OCI-LY1 (cell line): ENCODE measurements at regions not wholly inside any gene's neighbourhood (a gene's known extent, or its start where the extent isn't known, plus 50 kb on each side); places are given as distances from the start of the nearest gene placed in this dataset.

Source experiments
- H2AFZ ChIP-seq: fragments of 200-600 bp; sonication (generic), shearing (Covaris generic); 2 replicates; pipeline ENCODE4 v1.6.0; 2014; ENCODE audit warnings: antibody characterized with exemption, mild to moderate bottlenecking, low read length
- H3F3A ChIP-seq: fragments of 200-600 bp; sonication (generic), shearing (Covaris generic); 2 replicates; pipeline ENCODE4 v1.6.0; 2014; ENCODE audit warnings: mild to moderate bottlenecking, antibody characterized with exemption, low read length, moderate library complexity; ENCODE audit not compliant: insufficient read depth
- H3K27ac ChIP-seq: fragments of 200-600 bp; sonication (generic); 2 replicates; pipeline ENCODE4 v1.5.1; 2014; ENCODE audit warnings: low read length, mixed run types, mild to moderate bottlenecking, low read depth; ENCODE audit not compliant: poor library complexity, severe bottlenecking
- H3K27me3 ChIP-seq: fragments of 200-600 bp; sonication (generic); 2 replicates; pipeline ENCODE4 v1.6.0; 2014; ENCODE audit warnings: antibody characterized with exemption, mild to moderate bottlenecking, low read length, moderate library complexity; ENCODE audit not compliant: insufficient read depth
- H3K36me3 ChIP-seq: fragments of 200-600 bp; sonication (generic); 2 replicates; pipeline ENCODE4 v1.6.1; 2014; ENCODE audit warnings: mild to moderate bottlenecking, antibody characterized with exemption, low read length, moderate library complexity, mixed read lengths; ENCODE audit not compliant: insufficient read depth
- H3K4me1 ChIP-seq: fragments of 200-600 bp; sonication (generic); 2 replicates; pipeline ENCODE4 v1.5.1; 2014; ENCODE audit warnings: mild to moderate bottlenecking, low read length, moderate library complexity; ENCODE audit not compliant: insufficient read depth, severe bottlenecking
- H3K4me2 ChIP-seq: fragments of 200-600 bp; sonication (generic), shearing (Covaris generic); 2 replicates; pipeline ENCODE4 v1.6.1; 2014; ENCODE audit warnings: low read length
- H3K4me3 ChIP-seq: fragments of 200-600 bp; sonication (generic); 2 replicates; pipeline ENCODE4 v1.5.1; 2014; ENCODE audit warnings: low read length, low read depth, mild to moderate bottlenecking, mixed read lengths; ENCODE audit not compliant: poor library complexity, severe bottlenecking
- H3K79me2 ChIP-seq: fragments of 200-600 bp; shearing (Covaris generic); 2 replicates; pipeline ENCODE4 v1.6.1; 2016; ENCODE audit warnings: mixed run types, low read length, mixed read lengths; ENCODE audit not compliant: insufficient read depth
- H3K9ac ChIP-seq: fragments of 200-600 bp; sonication (generic), shearing (Covaris generic); 2 replicates; pipeline ENCODE4 v1.6.1; 2014; ENCODE audit warnings: mild to moderate bottlenecking, low read length, mixed read lengths
- H3K9me2 ChIP-seq: fragments of 200-600 bp; sonication (generic), shearing (Covaris generic); 2 replicates; pipeline ENCODE4 v1.6.1; 2014; ENCODE audit warnings: low read depth, mild to moderate bottlenecking, low read length, mixed read lengths
- H3K9me3 ChIP-seq: fragments of 200-600 bp; shearing (Covaris generic); 2 replicates; pipeline ENCODE4 v1.6.1; 2014; ENCODE audit warnings: low read length, mixed read lengths
- H4K20me1 ChIP-seq: fragments of 200-600 bp; sonication (generic), shearing (Covaris generic); 2 replicates; pipeline ENCODE4 v1.6.0; 2016; ENCODE audit warnings: mild to moderate bottlenecking, low read length; ENCODE audit not compliant: insufficient read depth
- CTCF ChIP-seq: fragments of 200-600 bp; sonication (generic), shearing (Covaris generic); IDR thresholded peaks from 2 replicates; pipeline ENCODE4 v1.5.1; 2017; ENCODE audit warnings: mild to moderate bottlenecking, antibody characterized with exemption, low read length, moderate library complexity, mixed read lengths
- EZH2 ChIP-seq: fragments of 200-600 bp; sonication (generic), shearing (Covaris generic); IDR thresholded peaks from 2 replicates; pipeline ENCODE4 v1.8.0; 2017; ENCODE audit warnings: borderline replicate concordance, mixed run types, mild to moderate bottlenecking, antibody characterized with exemption, low read length, moderate library complexity, mixed read lengths

- Histone ChIP-seq H3K9ac (no peak overlapping the region), H3K4me2 (no peak overlapping the region), H3K9me2 (no peaks in the 10 kb centered on the region), H3K4me1 (no peaks in the 10 kb centered on the region), H3K27ac (no peak overlapping the region), H3K27me3 (no peaks in the 10 kb centered on the region), H3K79me2 (no peaks in the 10 kb centered on the region), H3K9me3 (no peaks in the 10 kb centered on the region), H4K20me1 (no peaks in the 10 kb centered on the region), H3F3A (no peaks in the 10 kb centered on the region), H2AFZ (no peak overlapping the region), H3K4me3 (no peak overlapping the region), H3K36me3 (no peaks in the 10 kb centered on the region)
- no peak for TF ChIP-seq EZH2
- TF ChIP-seq CTCF = no peak
These were observed 136.7 kb upstream of the GAS1 start for GRCh38 chr9:87083986-87084385.

GRCh38 chr9:87084407-87084806, 137.1 kb upstream of the GAS1 start:
- no peaks in the 10 kb centered on the region for H3K4me1 ChIP-seq
- no peak overlapping the region for H3K4me3 ChIP-seq
- H2AFZ ChIP-seq = no peak overlapping the region
- H3K9me3 ChIP-seq = no peaks in the 10 kb centered on the region
- H3K79me2 ChIP-seq = no peaks in the 10 kb centered on the region
- no peaks in the 10 kb centered on the region for H3K9me2 ChIP-seq
- H3K36me3 ChIP-seq = no peaks in the 10 kb centered on the region
- no peaks in the 10 kb centered on the region for H3F3A ChIP-seq
- no peaks in the 10 kb centered on the region for H3K27me3 ChIP-seq
- no peak overlapping the region for H3K9ac ChIP-seq
- H4K20me1 ChIP-seq = no peaks in the 10 kb centered on the region
- no peak overlapping the region for H3K27ac ChIP-seq
- TF ChIP-seq EZH2 = no peak
- TF ChIP-seq CTCF = no peak
- no peak overlapping the region for H3K4me2 ChIP-seq

GRCh38 chr9:87085073-87085472, 137.8 kb upstream of the GAS1 start:
- Histone ChIP-seq H3F3A (no peaks in the 10 kb centered on the region), H3K4me1 (no peaks in the 10 kb centered on the region), H3K79me2 (no peaks in the 10 kb centered on the region), H3K27ac (no peak overlapping the region), H2AFZ (no peak overlapping the region), H3K27me3 (no peaks in the 10 kb centered on the region), H4K20me1 (no peaks in the 10 kb centered on the region), H3K36me3 (no peaks in the 10 kb centered on the region), H3K9ac (no peak overlapping the region), H3K9me2 (no peaks in the 10 kb centered on the region), H3K4me3 (no peak overlapping the region), H3K4me2 (no peak overlapping the region), H3K9me3 (no peaks in the 10 kb centered on the region)
- TF ChIP-seq CTCF (no peak), EZH2 (no peak)
